ENCODE measurements at regions not wholly inside any gene's neighbourhood (a gene's known extent, or its start where the extent isn't known, plus 50 kb on each side); places are given as distances from the start of the nearest gene placed in this dataset.
"Not testable (repeated sequence)": the region's sequence is repeated elsewhere in the genome, so short reads cannot be mapped to it uniquely, and the experiment has no call there.

GRCh38 chr9:22217254-22217653 is 208.1 kb upstream of the CDKN2B start:
- no peak for DNase-seq (ENCODE audit: low read depth)

DNA sequence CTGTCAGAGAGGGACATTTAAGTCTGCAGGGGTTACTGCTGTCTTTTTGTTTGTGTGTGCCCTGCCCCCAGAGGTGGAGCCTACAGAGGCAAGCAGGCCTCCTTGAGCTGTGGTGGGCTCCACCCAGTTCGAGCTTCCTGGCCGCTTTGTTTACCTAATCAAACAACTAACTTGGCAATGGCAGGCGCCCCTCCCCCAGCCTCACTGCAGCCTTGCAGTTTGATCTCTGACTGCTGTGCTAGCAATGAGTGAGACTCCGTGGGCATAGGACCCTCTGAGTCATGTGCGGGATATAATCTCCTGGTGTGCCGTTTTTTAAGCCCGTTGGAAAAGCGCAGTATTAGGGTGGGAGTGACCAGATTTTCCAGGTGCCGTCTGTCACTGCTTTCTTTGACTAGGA is 216.8 kb upstream of the CDKN2B start:
- DNase-seq (ENCODE audit: low read depth): not testable (repeated sequence)

DNA sequence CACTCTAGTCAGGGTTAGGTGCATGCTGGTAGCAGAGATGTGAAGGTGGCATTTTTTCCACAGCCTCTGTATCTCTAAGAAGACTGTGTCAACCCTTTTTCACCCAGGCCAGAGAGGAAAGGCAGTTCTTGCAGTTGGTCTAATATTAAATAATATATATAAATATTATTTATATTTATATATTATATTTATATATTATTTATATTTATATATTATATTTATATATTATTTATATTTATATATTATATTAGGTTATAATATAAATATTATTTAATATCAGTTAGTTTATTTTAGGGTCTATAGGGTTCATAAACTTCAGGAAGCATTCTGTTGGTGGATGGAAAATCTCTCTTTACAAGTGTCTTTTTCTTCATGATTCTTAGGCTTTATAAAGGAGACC is 218.6 kb upstream of the DMRTA1 start:
- no peak for DNase-seq (ENCODE audit: low read depth)

- no peak for DNase-seq (ENCODE audit: low read depth)
These were observed 218.1 kb upstream of the DMRTA1 start for GRCh38 chr9:22228542-22228941.

DNA sequence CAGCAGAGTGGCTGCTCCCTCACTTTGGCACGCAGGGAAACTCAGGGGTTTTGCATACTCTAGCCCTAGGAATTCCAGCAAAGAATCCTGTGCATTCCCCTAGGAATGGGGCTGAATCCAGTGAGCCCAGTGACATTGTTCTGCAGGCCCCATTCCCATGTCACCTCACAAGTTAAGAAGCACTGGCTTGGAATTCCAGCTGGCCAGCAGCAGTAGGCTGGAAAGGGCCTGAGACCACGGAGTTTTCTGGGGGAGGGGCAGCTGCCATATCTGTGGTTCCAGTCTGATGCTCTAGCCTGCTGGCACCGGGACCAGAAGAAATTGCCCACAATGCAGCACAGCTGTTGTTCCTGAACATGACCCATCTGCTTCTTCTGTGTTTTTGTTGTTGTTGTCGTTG is 217.6 kb upstream of the DMRTA1 start:
- DNase-seq (ENCODE audit: low read depth): peak; percentile 92

GRCh38 chr9:22231309-22231708 is 215.3 kb upstream of the DMRTA1 start:
- not testable (repeated sequence) for DNase-seq (ENCODE audit: low read depth)

DNA sequence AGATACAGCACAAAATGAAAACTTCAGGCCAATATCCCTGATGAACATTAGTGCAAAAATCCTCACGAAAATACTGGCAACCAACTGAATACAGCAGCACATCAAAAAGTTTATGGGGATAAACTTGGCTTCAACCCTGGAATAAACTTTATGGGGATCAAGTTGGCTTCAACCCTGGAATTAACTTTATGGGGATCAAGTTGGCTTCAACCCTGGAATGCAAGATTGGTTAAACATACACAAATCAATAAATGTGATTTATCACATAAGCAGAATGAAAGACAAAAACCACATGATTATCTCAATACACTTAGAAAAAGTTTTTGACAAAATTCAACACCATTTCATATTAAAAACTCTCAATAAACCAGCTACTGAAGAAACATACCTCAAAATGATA is 213.7 kb upstream of the DMRTA1 start:
- DNase-seq (ENCODE audit: low read depth): no peak

- DNase-seq (ENCODE audit: low read depth): peak; percentile 69
These were observed 208.9 kb upstream of the DMRTA1 start for GRCh38 chr9:22237497-22238363.

DNA sequence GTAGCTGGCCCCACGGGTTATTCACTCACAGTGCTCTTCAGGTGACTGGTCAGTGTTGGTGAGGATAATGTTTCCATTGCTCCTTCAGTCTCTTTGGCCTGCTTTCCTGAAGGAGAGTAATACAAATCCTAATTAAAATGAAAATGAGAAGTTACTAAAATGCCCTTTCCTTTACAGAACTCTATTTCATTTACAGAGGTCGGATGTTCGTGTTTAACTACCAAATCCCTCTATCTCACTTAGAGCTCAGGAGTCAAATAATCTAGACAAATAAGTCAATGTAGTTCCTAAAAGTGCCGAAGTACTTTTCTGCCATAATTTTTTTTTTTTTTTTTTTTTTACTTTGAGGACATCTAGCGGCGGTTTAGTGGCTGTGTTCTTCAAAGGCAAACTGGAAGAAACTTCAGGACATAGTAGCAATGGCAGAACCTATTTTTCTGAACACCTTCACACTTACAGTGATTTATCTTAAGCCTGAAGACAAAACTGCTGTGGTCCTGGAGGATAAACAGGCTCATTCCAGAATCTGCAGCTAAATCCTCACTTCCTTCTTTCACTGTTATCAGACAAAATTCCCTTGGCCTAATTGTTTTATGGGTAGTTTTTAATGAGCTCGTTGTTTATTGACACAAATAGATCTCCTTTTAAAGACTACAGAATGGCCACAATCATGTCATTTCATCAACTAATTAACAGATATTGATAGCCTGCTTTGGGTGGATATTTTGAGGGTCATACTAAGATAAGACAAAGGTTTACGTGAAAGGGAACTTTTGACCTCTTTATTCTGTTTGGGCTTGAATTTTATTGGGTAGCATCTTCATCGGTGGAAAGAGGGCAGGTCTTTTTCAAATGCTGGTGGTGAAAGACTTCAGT is 207.6 kb upstream of the DMRTA1 start:
- peak; percentile 67 for DNase-seq (ENCODE audit: low read depth)

DNA sequence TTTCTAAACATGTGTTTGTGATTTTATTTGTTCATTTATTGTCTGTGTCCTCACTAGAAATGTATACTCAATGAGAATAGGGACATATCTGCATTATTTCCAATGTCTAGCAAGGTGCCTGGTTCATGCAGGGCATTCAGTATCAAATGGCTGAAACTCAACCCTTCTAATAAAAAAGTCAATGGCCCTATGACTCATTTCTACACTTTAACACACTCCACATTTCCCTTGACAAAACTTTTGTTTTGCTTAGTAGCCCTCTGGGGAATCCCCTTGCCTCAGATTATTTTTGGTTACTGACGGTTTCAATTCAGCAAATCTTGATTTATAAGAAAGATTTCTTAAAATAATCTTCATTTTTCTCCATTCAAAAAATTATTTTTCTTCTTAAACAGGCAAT is 206.0 kb upstream of the DMRTA1 start:
- DNase-seq (ENCODE audit: low read depth): peak; percentile 58

DNA sequence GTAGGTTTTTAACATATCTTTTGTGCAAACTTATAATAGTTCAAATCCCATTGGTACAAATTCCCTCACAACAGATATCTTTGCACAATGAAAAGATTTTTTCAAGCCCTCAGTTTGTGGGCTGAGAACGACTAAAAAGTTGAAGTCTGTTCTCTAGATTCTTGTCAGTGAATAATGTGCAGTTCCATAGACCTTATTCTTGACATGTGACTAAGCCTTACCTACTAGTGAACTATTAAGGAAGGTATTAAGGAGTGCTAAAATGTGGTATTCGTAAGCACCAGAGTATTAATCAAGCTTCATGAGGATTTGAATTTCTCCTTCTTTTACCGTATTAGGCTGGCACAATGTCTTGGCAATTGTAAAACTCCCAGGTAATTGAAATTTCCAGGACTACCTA is 205.6 kb upstream of the DMRTA1 start:
- DNase-seq (ENCODE audit: low read depth): no peak

GRCh38 chr9:22241611-22242010 is 205.0 kb upstream of the DMRTA1 start:
- DNase-seq (ENCODE audit: low read depth): no peak

DNA sequence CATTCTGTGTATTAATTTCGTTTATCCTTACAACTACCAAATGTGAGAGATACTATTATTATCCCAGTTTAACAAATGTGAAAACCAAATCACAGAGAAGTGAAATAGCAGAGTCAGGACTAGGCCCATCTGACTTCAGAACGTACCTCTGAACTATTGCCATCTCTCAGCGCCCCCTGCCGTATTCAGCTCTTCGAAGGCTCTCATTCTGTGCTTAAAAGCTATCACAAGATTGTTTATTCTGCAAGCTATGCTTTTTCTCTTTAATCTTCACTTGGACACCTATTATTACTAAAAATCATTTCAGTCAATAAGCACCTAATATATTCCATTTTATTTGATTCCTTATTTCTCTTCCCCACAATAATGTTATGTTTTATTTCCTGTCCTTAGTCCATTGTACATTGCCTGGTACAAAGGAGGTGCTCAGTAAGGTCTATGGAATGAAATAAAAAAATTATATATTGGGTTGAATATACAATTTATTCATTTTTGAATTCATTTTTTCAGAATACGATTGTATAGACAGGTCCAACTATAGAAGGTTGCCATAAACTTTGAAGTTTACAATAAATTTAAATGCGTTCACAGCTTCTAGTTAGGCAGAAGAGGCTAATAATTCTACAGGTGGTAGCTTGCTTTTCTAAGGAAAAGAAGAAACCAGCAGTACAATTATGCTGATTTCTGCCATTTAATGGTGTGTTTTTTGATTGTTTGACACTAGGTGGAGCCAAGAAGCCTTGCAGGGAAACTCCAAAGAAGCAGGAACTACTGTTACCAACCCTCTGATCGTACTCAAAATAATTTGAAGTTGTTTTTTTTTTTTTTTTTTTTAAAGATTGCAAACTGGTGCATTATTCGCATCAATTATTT is 202.2 kb upstream of the DMRTA1 start:
- peak; percentile 78 for DNase-seq (ENCODE audit: low read depth)

GRCh38 chr9:22255337-22255736 is 191.3 kb upstream of the DMRTA1 start:
- no peak for DNase-seq (ENCODE audit: low read depth)

GRCh38 chr9:22256381-22256780 is 190.2 kb upstream of the DMRTA1 start:
- no peak for DNase-seq (ENCODE audit: low read depth)

- no peak for DNase-seq (ENCODE audit: low read depth)
These were observed 189.4 kb upstream of the DMRTA1 start for GRCh38 chr9:22257026-22257816.

DNA sequence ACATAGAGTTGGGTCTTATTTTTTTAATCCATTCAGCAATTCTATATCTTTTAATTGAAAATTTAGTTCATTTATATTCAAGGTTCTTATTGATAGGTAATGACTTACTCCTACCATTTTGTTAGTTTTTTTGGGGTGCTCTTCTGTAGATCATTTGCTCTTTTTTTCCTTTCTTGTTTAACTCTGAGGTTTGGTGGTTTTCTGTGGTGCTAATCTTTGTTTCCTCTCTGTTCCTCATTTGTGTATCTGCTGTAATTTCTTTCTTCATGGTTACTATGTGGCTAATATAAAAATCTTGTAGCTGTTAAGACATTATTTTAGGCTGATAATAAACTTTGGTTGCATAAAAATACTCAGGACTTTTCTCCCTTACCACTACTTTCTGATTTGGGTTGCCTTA is 181.6 kb upstream of the DMRTA1 start:
- DNase-seq (ENCODE audit: low read depth): no peak

- no peak for DNase-seq (ENCODE audit: low read depth)
These were observed 181.1 kb upstream of the DMRTA1 start for GRCh38 chr9:22265534-22265933.

DNA sequence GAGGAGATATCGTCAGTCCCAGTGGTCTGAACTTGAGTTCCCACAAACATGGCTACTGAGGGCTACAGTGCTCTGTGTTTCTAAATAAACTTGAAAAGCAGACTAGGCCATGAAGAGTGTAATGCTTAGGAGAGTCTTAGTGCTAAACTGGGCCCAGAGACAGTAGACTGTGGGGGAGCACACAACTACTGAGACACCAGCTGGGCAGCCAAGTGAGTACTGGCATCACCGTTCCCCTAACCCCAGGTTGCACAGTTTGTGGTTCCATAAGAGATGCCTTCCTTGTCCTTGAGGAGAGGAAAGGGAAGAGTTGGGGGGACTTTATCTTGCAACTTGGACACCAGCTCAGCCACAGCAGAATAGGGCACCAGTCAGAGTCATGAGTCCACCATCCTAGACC is 172.1 kb upstream of the DMRTA1 start:
- DNase-seq (ENCODE audit: low read depth): no peak

- no peak for DNase-seq (ENCODE audit: low read depth)
These were observed 168.2 kb upstream of the DMRTA1 start for GRCh38 chr9:22278426-22278825.

- peak; percentile 17 for DNase-seq (ENCODE audit: low read depth)
These were observed 167.0 kb upstream of the DMRTA1 start for GRCh38 chr9:22279636-22280035.
